Ovary (tissue), 7 donors: ENCODE measurements at regions not wholly inside any gene's neighbourhood (a gene's known extent, or its start where the extent isn't known, plus 50 kb on each side); places are given as distances from the start of the nearest gene placed in this dataset.

Source experiments
- DNase-seq, 5 donors: peaks; one replicate each; pipeline ENCODE4 v3.0.0-alpha.2; 2019 to 2020
- H3K27ac ChIP-seq, 2 donors: fragments of 200-600 bp; one replicate each; pipeline versions ENCODE4 v1.5.1 to v1.8.0; 2019 to 2022
- H3K27me3 ChIP-seq: fragments of 200-600 bp; one replicate; pipeline ENCODE4 v1.8.0; 2022
- H3K36me3 ChIP-seq: fragments of 200-600 bp; sonication (generic); one replicate; pipeline ENCODE4 v1.5.1; 2019
- H3K4me1 ChIP-seq: one replicate; pipeline ENCODE4 v1.8.1; 2013; ENCODE audit warnings: mild to moderate bottlenecking, moderate library complexity; ENCODE audit not compliant: insufficient read depth
- H3K4me3 ChIP-seq: fragments of 200-600 bp; sonication (generic); one replicate; pipeline ENCODE4 v1.5.1; 2017
- H3K9me3 ChIP-seq, 2 donors: fragments of 200-600 bp in 1 of 2; sonication (generic) in 1 of 2; one replicate each; pipeline versions ENCODE4 v1.5.1 to v1.8.1; 2013 to 2019; ENCODE audit warnings: mild to moderate bottlenecking in 1 of 2, moderate library complexity in 1 of 2
- EP300 ChIP-seq: sonication (generic); formaldehyde crosslinking; IDR thresholded peaks from one replicate; pipeline ENCODE4 v1.6.1; 2017; ENCODE audit warnings: antibody characterized with exemption
- POLR2A ChIP-seq: fragments of 450-650 bp; IDR thresholded peaks from one replicate; pipeline ENCODE4 v1.6.1; 2017; ENCODE audit warnings: antibody characterized with exemption, mild to moderate bottlenecking, moderate library complexity
- WGBS, 3 donors: extraction: QIAGEN DNeasy Blood & Tissue Kit in 1 of 3; methylation state at CpG; one replicate each; pipeline versions ENCODE4 v1.1.5 to v1.1.7; 2013 to 2017; 5-methylcytosine and 5-hydroxymethylcytosine counted together
- intact Hi-C, 4 donors: fragments of 100-400 bp; cut with DNase I; formaldehyde crosslinking; loops; one replicate each; pipeline versions ENCODE4 v1.11.0 to v1.15.1; 2022 to 2023
- TF ChIP-seq, protein P1 (sequence below), 3 donors: fragments of 450-650 bp in 2 of 3; fragments of 200-600 bp in 1 of 3; IDR thresholded peaks; one replicate each; pipeline versions ENCODE4 v1.5.1 to v1.8.0; 2016 to 2022; ENCODE audit warnings: antibody characterized with exemption in 3 of 3, mild to moderate bottlenecking in 1 of 3
- donor health status: DM: no; HTN: no; CAD: no; lungs with moderate emphysema.
- donor health status: DM: no; HTN: no; CAD: no.
- donor health status: Bipolar disorder and iron deficiency.
- donor health status: DM: no; HTN: no; CAD: no.
- donor health status: DM: yes; HTN: yes; CAD: no.

DNA sequence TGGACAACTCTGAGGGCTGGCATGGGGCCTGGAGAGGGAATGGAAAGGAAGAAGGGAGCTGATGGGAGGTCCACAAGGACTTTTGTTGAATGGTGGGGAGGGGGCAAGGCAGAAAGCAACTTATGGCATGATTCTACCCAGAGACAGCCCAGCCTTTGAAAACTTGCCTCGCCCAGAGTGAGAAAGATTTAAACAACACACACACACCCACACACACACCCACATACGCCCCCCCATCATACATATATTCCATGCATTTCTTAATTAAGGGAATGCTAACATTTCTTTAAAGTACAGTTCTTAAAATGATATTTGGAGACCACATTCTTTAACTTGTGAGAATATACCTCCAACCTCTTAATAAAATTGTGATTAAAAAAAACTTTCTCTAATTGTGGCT, 115.4 kb upstream of the F3 start:
- 90 to 99% (median 93%) methylated on average over 2 of the region's 2 CpGs for WGBS, 3 donors
- TF ChIP-seq EP300, result no peak
- TF ChIP-seq POLR2A, result no peak
- TF ChIP-seq, protein P1, sequence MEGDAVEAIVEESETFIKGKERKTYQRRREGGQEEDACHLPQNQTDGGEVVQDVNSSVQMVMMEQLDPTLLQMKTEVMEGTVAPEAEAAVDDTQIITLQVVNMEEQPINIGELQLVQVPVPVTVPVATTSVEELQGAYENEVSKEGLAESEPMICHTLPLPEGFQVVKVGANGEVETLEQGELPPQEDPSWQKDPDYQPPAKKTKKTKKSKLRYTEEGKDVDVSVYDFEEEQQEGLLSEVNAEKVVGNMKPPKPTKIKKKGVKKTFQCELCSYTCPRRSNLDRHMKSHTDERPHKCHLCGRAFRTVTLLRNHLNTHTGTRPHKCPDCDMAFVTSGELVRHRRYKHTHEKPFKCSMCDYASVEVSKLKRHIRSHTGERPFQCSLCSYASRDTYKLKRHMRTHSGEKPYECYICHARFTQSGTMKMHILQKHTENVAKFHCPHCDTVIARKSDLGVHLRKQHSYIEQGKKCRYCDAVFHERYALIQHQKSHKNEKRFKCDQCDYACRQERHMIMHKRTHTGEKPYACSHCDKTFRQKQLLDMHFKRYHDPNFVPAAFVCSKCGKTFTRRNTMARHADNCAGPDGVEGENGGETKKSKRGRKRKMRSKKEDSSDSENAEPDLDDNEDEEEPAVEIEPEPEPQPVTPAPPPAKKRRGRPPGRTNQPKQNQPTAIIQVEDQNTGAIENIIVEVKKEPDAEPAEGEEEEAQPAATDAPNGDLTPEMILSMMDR (IDR thresholded peaks at IDR 0.05), result no peak
- Histone ChIP-seq H3K4me3 (no peak overlapping the region), H3K9me3 (no peaks in the 10 kb centered on the region), H3K36me3 (no peaks in the 10 kb centered on the region), H3K4me1 (peaks cover 14% of the 10 kb centered on the region), H3K27ac (no peak overlapping the region), H3K27me3 (no peaks in the 10 kb centered on the region)
- intact Hi-C loops, result loop anchor here in 1 of 4 donors (10.0 kb wide), 1 partner anchor 48 kb away; no protein-coding TSS in a partner anchor
- DNase-seq, result no peak

DNA sequence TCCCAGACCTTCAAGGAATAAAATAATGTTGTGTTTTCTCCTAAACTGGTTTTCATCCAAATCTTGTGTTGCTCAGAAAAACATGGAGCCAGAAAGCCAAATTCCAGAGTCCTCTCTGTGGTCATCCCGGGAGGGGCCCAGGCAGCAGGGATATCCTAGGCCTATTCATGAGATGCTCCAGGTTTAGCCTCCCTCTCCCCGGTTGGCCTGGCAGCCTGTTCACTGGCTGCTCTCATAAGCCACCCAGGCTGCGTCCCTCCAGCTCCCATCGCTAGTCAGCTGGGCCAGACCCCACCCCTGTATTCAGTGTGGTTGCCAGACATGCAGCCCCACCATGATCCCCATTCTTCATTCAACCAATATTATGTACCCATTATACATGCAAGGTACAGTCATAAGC, 113.4 kb upstream of the F3 start:
- no peak overlapping the region for H3K4me3 ChIP-seq
- intact Hi-C loops, result loop anchor here in 1 of 4 donors (10.0 kb wide), 1 partner anchor 50 kb away; no protein-coding TSS in a partner anchor
- no peak for TF ChIP-seq EP300
- TF ChIP-seq, protein P1 (IDR thresholded peaks at IDR 0.05), result no peak
- TF ChIP-seq POLR2A, result no peak
- 59 to 72% (median 66%) methylated on average over 4 of the region's 4 CpGs for WGBS, 3 donors
- no peaks in the 10 kb centered on the region for H3K9me3 ChIP-seq
- H3K36me3 ChIP-seq, result no peaks in the 10 kb centered on the region
- DNase-seq, result no peak
- H3K27ac ChIP-seq, result peak overlapping the region in 1 of 2 donors; percentile 21
- H3K4me1 ChIP-seq, result peaks cover 14% of the 10 kb centered on the region
- no peaks in the 10 kb centered on the region for H3K27me3 ChIP-seq

DNA sequence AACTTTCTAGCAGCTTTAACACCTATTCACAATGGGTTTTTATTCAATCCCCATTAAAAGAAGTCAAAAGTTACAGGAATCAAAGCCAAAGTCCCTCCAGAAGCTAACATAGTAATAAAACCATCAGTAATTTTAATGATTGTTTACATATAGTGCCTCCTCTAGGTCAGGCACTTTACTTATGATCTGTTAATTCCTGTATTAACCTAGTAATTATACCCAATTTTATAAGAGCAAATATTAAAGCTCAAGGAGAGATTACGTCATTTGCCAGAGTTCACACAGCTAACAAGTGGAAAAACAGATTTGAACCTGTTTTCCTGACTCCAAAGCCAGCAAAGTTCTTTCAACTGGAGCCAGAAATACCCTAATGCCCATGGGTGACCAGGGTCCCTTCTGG, 112.9 kb upstream of the F3 start:
- intact Hi-C loops, result loop anchor here in 1 of 4 donors (10.0 kb wide), 1 partner anchor 50 kb away; no protein-coding TSS in a partner anchor
- Histone ChIP-seq H3K36me3 (no peaks in the 10 kb centered on the region), H3K4me1 (peaks cover 14% of the 10 kb centered on the region), H3K27me3 (no peaks in the 10 kb centered on the region), H3K27ac (peak overlapping the region in 1 of 2 donors; percentile 21), H3K4me3 (no peak overlapping the region), H3K9me3 (no peaks in the 10 kb centered on the region)
- 91 to 97% (median 93%) methylated on average over 1 of the region's 1 CpG for WGBS, 3 donors
- no peak for DNase-seq
- no peak for TF ChIP-seq EP300
- TF ChIP-seq POLR2A, result no peak
- TF ChIP-seq, protein P1 (IDR thresholded peaks at IDR 0.05), result no peak

DNA sequence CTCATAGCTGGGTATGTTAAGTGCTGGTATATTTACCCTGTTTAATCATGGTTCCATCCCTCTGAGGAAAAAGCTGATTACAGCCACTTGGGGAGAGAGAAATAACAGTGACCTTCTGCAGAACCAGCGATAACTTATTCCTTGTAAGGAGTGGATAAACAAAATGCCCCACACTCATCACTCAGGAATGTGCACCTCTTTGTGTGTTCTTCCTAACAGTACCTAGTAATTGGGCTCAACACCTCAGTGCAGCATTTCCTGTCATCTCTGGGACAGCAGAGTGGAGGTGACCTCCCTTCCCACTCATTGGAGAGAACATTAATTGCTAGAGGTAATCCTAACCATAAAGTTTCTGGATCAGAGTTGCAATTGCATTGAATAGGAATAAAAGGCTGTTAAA, 112.5 kb upstream of the F3 start:
- Histone ChIP-seq H3K4me3 (no peak overlapping the region), H3K36me3 (no peaks in the 10 kb centered on the region), H3K27me3 (no peaks in the 10 kb centered on the region), H3K27ac (peak overlapping the region in 1 of 2 donors; percentile 34), H3K4me1 (peaks cover 14% of the 10 kb centered on the region), H3K9me3 (no peaks in the 10 kb centered on the region)
- WGBS, 3 donors, result 11 to 26% (median 21%) methylated on average over 1 of the region's 1 CpG
- DNase-seq, result no peak
- TF ChIP-seq, protein P1 (IDR thresholded peaks at IDR 0.05), result no peak
- TF ChIP-seq EP300 (no peak), POLR2A (no peak)
- intact Hi-C loops, result loop anchor here in 1 of 4 donors (10.0 kb wide), 1 partner anchor 51 kb away; no protein-coding TSS in a partner anchor
